ENCODE measurements at regions not wholly inside any gene's neighbourhood (a gene's known extent, or its start where the extent isn't known, plus 50 kb on each side); places are given as distances from the start of the nearest gene placed in this dataset.

DNA sequence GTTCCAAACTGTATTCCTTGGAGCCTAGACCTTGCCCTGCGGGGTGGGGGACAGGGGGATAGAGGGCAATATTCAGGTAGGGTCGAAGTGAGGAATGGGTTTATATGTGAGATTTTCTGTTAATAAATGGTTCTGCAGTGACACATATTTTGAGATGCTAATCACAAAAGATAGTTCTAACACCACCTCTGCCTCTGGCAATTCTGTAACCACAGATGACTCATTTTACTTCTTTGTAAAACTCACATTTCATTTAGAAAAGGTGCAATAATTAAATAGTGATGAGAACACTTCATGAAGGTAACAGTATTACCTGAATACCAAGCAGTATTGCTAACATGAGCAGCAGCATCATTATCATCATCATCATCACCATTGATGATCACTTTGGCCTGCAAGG is 306.6 kb downstream of the SUCLG1 start:
- DNase-seq = no peak
- WGBS, 3 donors = 62 to 78% (median 77%) methylated on average over 2 of the region's 2 CpGs

DNA sequence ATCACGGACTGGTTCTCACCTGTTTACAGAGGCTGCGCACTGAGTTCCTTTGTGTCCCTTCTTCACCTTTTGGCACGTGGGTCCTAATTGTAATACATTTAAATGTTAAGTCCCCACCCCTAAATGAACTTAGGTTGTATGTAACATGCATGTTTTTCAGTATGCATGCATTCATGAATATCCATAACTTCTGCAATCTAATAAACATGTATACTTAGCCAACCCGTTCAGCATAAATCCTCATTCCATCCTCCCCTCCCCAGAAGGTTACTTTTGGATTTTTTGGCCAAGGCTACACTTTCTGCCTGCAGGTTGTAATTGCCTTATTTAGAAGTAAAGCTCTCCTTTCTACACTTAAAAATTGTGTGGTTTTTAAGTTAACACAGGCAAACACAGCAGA is 314.7 kb downstream of the SUCLG1 start:
- 66 to 71% (median 67%) methylated on average over 4 of the region's 4 CpGs for WGBS, 3 donors
- no peaks in the 10 kb centered on the region for H3K9me3 ChIP-seq
- H3K4me1 ChIP-seq (ENCODE audit: insufficient read depth) = no peaks in the 10 kb centered on the region
- H3K27ac ChIP-seq = no peak overlapping the region
- H3K4me3 ChIP-seq = no peak overlapping the region
- no peaks in the 10 kb centered on the region for H3K27me3 ChIP-seq
- no peaks in the 10 kb centered on the region for H3K36me3 ChIP-seq
- intact Hi-C loops (cut with DNase I) = no loop called here
- TF ChIP-seq, protein P1, sequence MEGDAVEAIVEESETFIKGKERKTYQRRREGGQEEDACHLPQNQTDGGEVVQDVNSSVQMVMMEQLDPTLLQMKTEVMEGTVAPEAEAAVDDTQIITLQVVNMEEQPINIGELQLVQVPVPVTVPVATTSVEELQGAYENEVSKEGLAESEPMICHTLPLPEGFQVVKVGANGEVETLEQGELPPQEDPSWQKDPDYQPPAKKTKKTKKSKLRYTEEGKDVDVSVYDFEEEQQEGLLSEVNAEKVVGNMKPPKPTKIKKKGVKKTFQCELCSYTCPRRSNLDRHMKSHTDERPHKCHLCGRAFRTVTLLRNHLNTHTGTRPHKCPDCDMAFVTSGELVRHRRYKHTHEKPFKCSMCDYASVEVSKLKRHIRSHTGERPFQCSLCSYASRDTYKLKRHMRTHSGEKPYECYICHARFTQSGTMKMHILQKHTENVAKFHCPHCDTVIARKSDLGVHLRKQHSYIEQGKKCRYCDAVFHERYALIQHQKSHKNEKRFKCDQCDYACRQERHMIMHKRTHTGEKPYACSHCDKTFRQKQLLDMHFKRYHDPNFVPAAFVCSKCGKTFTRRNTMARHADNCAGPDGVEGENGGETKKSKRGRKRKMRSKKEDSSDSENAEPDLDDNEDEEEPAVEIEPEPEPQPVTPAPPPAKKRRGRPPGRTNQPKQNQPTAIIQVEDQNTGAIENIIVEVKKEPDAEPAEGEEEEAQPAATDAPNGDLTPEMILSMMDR (IDR thresholded peaks at IDR 0.05) = no peak
- TF ChIP-seq EP300 (IDR thresholded peaks at IDR 0.05) (no peak), POLR2A (IDR thresholded peaks at IDR 0.05) (no peak)
- no peak for DNase-seq

More for the DNA sequence above, 306.6 kb downstream of the SUCLG1 start:
- Histone ChIP-seq H3K9me3 (no peaks in the 10 kb centered on the region), H3K27me3 (no peaks in the 10 kb centered on the region), H3K27ac (no peak overlapping the region), H3K36me3 (no peaks in the 10 kb centered on the region), H3K4me3 (no peak overlapping the region), H3K4me1 (ENCODE audit: insufficient read depth) (no peaks in the 10 kb centered on the region)
- intact Hi-C loops (cut with DNase I) = no loop called here
- TF ChIP-seq EP300 (IDR thresholded peaks at IDR 0.05) (no peak), POLR2A (IDR thresholded peaks at IDR 0.05) (no peak)
- TF ChIP-seq, protein P1 (IDR thresholded peaks at IDR 0.05) = no peak

DNA sequence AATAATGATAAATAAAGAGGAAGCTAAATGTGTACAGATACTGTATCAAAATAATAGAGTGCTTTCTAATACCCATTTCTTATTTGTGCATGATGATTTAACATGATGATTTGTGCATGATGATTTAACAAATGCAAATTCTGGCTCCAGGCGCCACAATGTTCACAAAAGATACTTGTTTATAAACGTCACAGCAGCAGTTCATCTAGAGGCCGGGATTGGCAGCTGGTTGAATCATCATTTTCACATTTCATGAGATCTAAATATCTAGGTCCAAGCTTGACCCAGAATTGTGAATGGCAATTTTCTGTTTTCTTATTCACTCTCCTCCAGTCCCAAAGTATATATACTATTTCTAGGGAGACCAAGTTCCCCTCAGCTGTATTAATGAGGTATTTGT is 322.0 kb downstream of the SUCLG1 start:
- intact Hi-C loops (cut with DNase I) = no loop called here
- WGBS, 3 donors = 47 to 72% (median 48%) methylated on average over 3 of the region's 3 CpGs
- TF ChIP-seq EP300 (IDR thresholded peaks at IDR 0.05) (no peak), POLR2A (IDR thresholded peaks at IDR 0.05) (no peak)
- TF ChIP-seq, protein P1 (IDR thresholded peaks at IDR 0.05) = no peak

DNA sequence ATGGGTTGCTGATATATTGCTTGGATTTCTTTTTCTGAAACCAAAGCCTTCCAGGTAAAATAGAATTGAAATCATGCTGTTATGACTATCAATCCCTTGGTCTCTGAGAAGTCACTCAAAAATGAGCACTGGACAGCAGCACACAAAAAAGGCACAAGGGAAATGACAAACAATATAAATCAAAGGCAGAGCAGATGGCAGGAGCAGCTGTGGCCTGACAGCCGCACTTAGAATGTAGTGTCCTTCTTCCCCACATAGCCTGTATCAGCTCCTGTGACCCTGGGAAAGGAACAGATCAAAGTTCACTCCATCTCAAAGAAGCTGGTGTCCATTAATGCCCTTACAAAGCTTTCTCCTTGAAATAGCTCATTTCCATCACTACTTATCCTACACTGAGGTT is 326.7 kb downstream of the SUCLG1 start:
- intact Hi-C loops (cut with DNase I) = no loop called here
- H3K27ac ChIP-seq = no peak overlapping the region
- H3K4me3 ChIP-seq = no peak overlapping the region
- WGBS, 3 donors = 36 to 50% (median 49%) methylated on average over 1 of the region's 1 CpG
- H3K36me3 ChIP-seq = no peaks in the 10 kb centered on the region
- no peaks in the 10 kb centered on the region for H3K4me1 ChIP-seq (ENCODE audit: insufficient read depth)
- no peaks in the 10 kb centered on the region for H3K27me3 ChIP-seq
- H3K9me3 ChIP-seq = no peaks in the 10 kb centered on the region
- DNase-seq = no peak
- no peak for TF ChIP-seq POLR2A (IDR thresholded peaks at IDR 0.05)
- no peak for TF ChIP-seq EP300 (IDR thresholded peaks at IDR 0.05)

More for the DNA sequence above, 322.0 kb downstream of the SUCLG1 start:
- H3K36me3 ChIP-seq = no peaks in the 10 kb centered on the region
- DNase-seq = no peak
- H3K4me3 ChIP-seq = no peak overlapping the region
- H3K4me1 ChIP-seq (ENCODE audit: insufficient read depth) = no peaks in the 10 kb centered on the region
- no peaks in the 10 kb centered on the region for H3K27me3 ChIP-seq
- H3K27ac ChIP-seq = no peak overlapping the region
- H3K9me3 ChIP-seq = no peaks in the 10 kb centered on the region

GRCh38 chr2:84131278-84131830 is 327.7 kb downstream of the SUCLG1 start:
- Histone ChIP-seq H3K27me3 (no peaks in the 10 kb centered on the region), H3K4me3 (no peak overlapping the region), H3K27ac (no peak overlapping the region), H3K4me1 (ENCODE audit: insufficient read depth) (no peaks in the 10 kb centered on the region), H3K9me3 (no peaks in the 10 kb centered on the region), H3K36me3 (no peaks in the 10 kb centered on the region)
- intact Hi-C loops (cut with DNase I) = no loop called here
- WGBS, 3 donors = 7 to 31% (median 11%) methylated on average over 1 of the region's 1 CpG
- TF ChIP-seq, protein P1 (IDR thresholded peaks at IDR 0.05) = no peak
- no peak for TF ChIP-seq POLR2A (IDR thresholded peaks at IDR 0.05)
- TF ChIP-seq EP300 (IDR thresholded peaks at IDR 0.05) = no peak
- DNase-seq = no peak

Data from ovary (tissue), 7 donors.